Hepatocyte (in vitro differentiated cells): ENCODE measurements at regions not wholly inside any gene's neighbourhood (a gene's known extent, or its start where the extent isn't known, plus 50 kb on each side); places are given as distances from the start of the nearest gene placed in this dataset.

Source experiments
- EZH2 ChIP-seq: fragments of 200-600 bp; sonication (generic); IDR thresholded peaks from 2 replicates; pipeline ENCODE4 v1.6.1; 2016; ENCODE audit warnings: antibody characterized with exemption, mild to moderate bottlenecking, borderline replicate concordance
- EZH2phosphoT487 ChIP-seq: fragments of 200-600 bp; sonication (generic); IDR thresholded peaks from one replicate; pipeline ENCODE4 v1.6.1; 2018; ENCODE audit warnings: antibody characterized with exemption, mild to moderate bottlenecking, low read depth, moderate library complexity; ENCODE audit not compliant: unreplicated experiment, severe bottlenecking
- TF ChIP-seq, protein P1 (sequence below): fragments of 200-600 bp; sonication (generic); IDR thresholded peaks from 2 replicates; pipeline ENCODE4 v1.5.1; 2016; ENCODE audit warnings: antibody characterized with exemption, mild to moderate bottlenecking; ENCODE audit not compliant: poor library complexity

GRCh38 chr1:108050158-108050557 is 85.2 kb upstream of the VAV3 start:
- TF ChIP-seq, protein P1, sequence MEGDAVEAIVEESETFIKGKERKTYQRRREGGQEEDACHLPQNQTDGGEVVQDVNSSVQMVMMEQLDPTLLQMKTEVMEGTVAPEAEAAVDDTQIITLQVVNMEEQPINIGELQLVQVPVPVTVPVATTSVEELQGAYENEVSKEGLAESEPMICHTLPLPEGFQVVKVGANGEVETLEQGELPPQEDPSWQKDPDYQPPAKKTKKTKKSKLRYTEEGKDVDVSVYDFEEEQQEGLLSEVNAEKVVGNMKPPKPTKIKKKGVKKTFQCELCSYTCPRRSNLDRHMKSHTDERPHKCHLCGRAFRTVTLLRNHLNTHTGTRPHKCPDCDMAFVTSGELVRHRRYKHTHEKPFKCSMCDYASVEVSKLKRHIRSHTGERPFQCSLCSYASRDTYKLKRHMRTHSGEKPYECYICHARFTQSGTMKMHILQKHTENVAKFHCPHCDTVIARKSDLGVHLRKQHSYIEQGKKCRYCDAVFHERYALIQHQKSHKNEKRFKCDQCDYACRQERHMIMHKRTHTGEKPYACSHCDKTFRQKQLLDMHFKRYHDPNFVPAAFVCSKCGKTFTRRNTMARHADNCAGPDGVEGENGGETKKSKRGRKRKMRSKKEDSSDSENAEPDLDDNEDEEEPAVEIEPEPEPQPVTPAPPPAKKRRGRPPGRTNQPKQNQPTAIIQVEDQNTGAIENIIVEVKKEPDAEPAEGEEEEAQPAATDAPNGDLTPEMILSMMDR, result no peak
- TF ChIP-seq EZH2phosphoT487 (no peak), EZH2 (no peak)
